ENCODE measurements at regions not wholly inside any gene's neighbourhood (a gene's known extent, or its start where the extent isn't known, plus 50 kb on each side); places are given as distances from the start of the nearest gene placed in this dataset.
"Not testable (repeated sequence)": the region's sequence is repeated elsewhere in the genome, so short reads cannot be mapped to it uniquely, and the experiment has no call there.

DNA sequence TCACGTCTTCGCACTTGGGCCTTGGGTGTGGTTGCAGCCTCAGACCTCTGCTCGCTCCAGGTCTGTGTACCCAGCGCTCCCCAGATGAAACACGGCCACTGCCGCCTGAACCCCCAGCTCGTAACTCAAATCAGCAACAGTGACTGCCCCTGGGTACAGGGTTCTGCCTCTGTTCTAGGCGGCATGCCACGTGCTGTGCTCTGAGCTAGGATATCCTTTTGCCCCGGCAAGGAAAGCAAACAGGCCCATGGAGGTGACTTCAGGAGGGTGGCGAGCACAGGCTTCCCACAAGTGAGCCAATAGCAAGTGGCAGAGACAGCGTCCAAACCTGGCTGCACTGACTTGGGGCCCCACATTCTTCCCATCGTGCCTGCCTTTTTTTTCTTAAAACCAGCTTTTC, 96.3 kb upstream of the PZP start:
- DNase-seq: not testable (repeated sequence)

GRCh38 chr12:9295872-9296271, 87.7 kb upstream of the PZP start:
- DNase-seq: not testable (repeated sequence)

- DNase-seq: not testable (repeated sequence)
Measured at GRCh38 chr12:9294072-9294620, 86.0 kb upstream of the PZP start.

DNA sequence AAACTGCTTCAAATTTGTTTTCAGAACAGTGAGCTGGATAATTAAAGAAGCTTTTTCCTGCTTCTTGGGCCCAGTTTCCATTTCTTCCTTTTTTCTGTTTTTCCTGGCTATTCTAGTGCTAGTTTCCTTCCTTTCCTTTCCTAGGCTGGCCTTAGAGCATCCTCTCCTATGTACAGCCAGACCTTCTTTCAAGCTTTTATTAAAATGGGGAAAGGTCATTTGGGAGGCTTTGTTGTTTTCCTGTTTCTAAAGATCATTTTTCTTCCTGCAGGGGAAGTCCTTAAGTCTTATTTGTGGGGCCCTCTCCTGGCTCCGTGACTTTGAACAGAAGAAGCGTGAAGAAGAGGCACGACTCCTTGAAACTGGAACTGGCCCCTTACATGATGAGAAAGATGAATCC, 85.2 kb upstream of the PZP start:
- not testable (repeated sequence) for DNase-seq

GRCh38 chr12:9289984-9290383, 81.8 kb upstream of the PZP start:
- not testable (repeated sequence) for DNase-seq

GRCh38 chr12:9284724-9285123, 76.5 kb upstream of the PZP start:
- DNase-seq: not testable (repeated sequence)

- peak in 1 of 3 experiments; percentile 4 for DNase-seq
Measured at GRCh38 chr12:9284197-9284596, 76.0 kb upstream of the PZP start.

GRCh38 chr12:9283346-9284095, 75.3 kb upstream of the PZP start:
- peak; percentile 61 to 87 (median 73) for DNase-seq

GRCh38 chr12:9276990-9277389, 68.8 kb upstream of the PZP start:
- no peak for DNase-seq

DNA sequence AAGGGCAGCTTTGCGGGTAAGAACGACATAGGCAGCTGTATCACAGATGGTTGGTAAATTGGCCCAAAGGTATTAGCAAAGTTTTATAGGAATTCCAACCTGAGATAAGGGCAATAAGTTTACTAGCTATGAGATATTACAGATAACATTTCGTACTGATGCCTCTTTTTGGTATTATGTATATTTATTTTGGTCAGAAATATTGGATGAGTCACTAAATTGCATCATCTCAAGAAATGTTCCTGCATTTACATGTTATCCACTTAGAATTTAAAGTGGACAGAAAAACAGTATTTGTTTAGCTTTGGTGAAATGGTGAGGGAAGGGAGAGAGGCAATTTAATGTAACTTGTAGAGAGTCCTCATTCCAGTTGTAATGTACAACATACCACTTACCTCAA, 65.1 kb upstream of the PZP start:
- no peak for DNase-seq

GRCh38 chr12:9271875-9272274, 63.7 kb upstream of the PZP start:
- DNase-seq: no peak

DNA sequence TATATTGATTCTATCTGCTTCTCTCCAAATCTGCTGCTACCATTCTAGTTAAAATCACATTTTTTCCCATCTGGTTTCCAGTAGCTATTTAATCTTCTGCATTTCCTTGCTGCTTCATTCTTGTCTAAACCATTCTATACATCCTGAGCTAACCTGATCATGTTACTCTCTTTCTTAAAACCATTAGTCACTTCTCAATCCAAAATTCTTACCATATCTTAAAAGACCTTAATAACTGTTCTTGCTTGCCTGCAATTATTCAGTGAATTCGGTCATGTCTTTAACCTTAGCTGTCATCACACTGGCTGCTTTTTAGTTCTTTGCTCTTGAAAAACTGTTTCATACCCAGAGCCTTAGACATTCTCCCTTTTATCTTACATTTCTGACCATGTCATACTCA, 56.4 kb upstream of the PZP start:
- no peak for DNase-seq

- DNase-seq: no peak
Measured at GRCh38 chr12:9260931-9261330, 52.7 kb upstream of the PZP start.

GRCh38 chr12:9258676-9259075, 50.5 kb upstream of the PZP start:
- no peak for DNase-seq

All from NCI-H1417 (cell line).